Activated T-cell treated with anti-CD3 and anti-CD28 coated beads for 24 hours (primary cell): ENCODE measurements at regions not wholly inside any gene's neighbourhood (a gene's known extent, or its start where the extent isn't known, plus 50 kb on each side); places are given as distances from the start of the nearest gene placed in this dataset.
"Not testable (repeated sequence)": the region's sequence is repeated elsewhere in the genome, so short reads cannot be mapped to it uniquely, and the experiment has no call there.

Experiments
- DNase-seq: peaks from one replicate; pipeline ENCODE4 v3.0.0-alpha.2; 2020; ENCODE audit warnings: low read depth

- no peak for DNase-seq
Measured at GRCh38 chr7:25711940-25712339, 440.1 kb upstream of the NFE2L3 start.

DNA sequence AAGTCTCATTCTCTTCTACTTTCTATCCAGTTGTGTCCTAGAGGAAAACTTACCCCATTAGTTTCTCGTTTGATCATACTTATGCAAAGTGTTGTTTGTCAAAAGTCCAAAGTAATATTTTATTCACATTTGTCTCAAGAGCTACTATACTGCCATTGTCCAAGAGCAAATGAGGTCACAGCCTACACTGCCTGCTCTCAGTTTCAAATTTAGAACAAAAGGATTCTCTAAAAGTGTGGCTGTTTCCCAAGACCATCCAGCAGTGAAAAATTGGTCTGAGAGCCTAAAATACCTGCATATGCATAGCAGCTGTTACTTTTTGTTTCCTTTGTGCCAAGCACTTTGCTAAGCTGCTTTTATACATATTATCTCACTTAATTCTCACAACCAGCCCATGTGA, 439.5 kb upstream of the NFE2L3 start:
- DNase-seq, result no peak

DNA sequence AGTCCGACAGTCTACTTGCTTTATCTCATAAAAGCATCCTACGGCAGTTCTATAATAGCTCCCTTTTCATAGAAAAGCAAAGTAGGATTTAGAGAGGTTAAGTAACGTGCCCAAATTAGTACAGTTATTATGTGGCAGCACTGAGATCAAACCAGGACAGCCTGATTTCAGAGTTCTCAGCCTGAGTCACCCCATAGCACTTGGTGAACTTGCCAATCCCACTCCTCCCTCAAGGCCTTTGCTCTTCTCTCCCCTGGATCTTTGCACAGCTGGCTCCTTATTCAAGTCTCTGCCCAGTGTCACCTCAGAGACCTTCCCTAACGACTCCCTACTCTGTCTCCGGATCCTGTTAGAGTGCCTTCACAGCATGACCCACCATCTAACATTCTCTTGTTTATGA, 438.0 kb upstream of the NFE2L3 start:
- DNase-seq, result no peak

DNA sequence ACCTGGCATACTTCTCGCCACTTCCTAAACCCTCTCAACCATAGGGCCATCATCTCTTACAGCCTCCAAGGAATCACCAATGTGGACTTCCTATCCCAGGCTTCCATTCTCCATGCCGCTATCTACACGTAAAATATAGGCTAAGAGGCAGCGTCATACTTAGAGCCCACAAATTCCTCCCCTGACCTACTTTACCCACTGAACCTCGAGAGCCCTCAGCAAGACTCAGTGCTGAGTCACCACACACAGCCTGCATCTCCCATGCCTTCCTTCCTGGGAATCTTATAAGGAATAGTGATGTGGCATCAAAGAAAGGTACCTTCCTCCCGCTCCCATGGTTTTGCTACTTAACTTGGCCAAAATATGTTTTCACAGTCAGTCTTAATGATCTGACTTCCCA, 435.6 kb upstream of the NFE2L3 start:
- no peak for DNase-seq

GRCh38 chr7:25718596-25718995, 433.4 kb upstream of the NFE2L3 start:
- no peak for DNase-seq

DNA sequence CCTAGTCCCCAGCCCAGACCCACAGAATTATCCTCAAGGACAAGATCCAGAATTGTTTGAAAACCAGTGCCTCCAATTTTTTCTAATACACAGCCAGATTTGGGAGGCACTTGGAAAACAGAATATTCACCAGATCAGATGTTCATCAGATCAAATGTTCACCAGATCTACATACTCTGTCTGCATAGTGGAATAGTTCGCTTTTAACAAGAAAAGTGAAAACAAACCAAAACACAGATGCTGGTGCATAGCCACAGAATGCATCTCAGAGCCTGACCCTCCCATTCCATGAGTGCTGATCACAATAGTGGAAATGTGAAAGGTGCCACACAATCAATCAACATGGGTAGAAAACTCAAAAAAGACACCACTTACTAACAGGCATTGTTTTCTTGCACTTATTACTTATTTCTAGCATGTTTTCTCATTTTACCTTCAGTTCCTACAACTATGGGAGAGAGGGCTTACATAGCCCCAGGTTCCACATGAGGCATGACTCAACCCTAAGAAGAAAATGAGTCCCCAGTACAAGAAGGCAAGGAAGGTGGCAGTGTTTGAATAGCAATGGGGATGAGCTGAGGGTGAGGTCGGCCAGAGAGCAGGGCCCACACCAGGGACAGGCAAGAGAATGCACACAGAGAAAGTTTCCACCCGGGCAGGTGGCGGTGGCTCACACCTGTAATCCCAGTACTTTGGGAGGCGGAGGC, 432.7 kb upstream of the NFE2L3 start:
- DNase-seq, result no peak

- no peak for DNase-seq
Measured at GRCh38 chr7:25720427-25720826, 431.6 kb upstream of the NFE2L3 start.

DNA sequence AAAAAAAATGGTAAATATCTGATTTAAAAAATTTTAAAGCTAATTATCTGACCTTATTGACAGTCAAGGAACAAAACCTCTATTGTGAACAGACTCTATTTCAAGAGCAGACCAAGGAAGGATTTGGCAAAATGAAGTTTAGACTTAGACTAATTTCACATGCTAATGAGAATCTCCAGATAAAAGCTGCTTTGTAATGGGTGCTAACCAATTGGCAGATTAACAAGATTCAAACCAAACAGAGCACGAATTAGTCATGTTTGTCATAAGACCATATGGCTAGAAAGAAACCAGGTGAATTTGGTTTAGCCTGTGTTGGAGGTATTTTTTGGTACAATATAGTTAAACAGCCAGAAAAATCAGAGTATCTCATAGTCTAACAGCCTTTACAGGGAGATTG, 429.1 kb upstream of the NFE2L3 start:
- DNase-seq, result no peak

- DNase-seq, result no peak
Measured at GRCh38 chr7:25725451-25725850, 426.5 kb upstream of the NFE2L3 start.

- no peak for DNase-seq
Measured at GRCh38 chr7:25726170-25726780, 425.7 kb upstream of the NFE2L3 start.

GRCh38 chr7:25726781-25727311, 425.2 kb upstream of the NFE2L3 start:
- DNase-seq, result no peak

- no peak for DNase-seq
Measured at GRCh38 chr7:25727446-25727845, 424.6 kb upstream of the NFE2L3 start.

DNA sequence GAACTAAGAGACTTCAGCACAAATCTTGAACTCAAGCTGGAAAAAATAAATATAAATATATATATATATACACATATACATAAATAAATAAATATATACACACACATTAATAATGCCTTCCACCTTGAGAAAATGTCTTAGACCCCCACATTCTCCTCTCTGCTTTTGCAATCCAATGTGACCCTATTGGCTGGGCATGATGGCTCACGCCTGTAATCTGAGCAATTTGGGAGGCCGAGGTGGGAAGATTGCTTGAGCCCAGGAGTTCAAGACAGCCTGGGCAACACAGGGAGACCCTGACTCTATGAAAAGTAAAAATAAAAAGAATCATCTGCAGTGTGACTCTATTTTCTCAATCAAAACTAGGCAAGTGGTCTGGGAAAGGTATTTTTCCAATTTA, 424.1 kb upstream of the NFE2L3 start:
- DNase-seq, result no peak

DNA sequence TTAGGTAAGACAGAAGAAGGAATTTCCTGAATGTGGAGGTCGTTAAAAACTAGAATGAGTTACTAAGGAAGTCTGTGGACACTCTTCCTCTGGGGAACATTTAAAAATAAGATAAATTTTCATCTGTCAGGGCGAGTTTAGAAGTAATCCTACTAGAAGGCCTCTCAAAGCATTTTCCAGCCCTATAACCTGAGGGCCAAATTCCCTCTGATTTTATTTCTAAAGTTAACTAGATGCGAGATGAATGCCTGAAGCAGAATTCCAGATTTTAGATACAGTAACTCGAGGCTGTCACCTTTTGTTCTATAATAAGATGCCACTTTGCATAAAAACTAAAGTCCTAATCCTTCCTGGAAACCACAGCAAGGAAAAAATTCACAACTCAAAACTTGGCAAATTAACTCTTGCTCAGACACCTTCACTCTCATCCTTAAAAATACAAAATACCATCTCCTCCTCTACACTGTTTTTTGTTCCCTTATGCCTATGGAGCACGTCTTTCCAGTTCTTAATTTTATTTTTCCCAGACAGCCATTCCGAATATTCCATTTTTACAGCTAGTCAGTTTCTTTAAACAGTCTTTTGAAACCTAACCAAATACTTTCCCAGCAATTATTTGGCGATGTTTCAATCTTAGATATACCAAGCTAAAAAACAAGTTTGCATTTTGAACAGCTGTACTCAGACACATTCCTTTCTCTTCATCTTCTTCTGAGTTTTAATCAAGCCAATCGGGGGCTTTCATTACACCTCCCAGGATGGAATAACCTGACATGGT, 420.7 kb upstream of the NFE2L3 start:
- no peak for DNase-seq

DNA sequence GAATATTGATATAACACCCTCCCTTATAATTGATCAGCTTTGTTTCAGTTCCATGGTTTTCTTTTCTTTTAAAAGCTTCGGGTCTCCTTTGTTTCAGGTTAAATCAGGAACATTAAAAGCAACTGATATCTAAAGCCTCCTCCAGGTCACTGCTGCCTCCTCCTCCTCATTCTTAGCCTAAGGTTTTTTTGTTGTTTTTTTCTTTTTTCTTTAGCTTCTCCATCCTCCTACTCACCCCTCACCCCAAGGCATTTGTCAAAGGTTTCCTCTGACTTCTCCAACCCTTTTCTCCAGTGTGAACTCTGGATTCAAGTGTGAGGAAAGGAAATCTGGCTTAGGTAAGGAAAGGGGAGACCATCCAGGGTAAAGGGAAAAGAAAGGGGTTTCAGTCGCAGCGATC, 420.2 kb upstream of the NFE2L3 start:
- no peak for DNase-seq

GRCh38 chr7:25732766-25733217, 419.2 kb upstream of the NFE2L3 start:
- no peak for DNase-seq

DNA sequence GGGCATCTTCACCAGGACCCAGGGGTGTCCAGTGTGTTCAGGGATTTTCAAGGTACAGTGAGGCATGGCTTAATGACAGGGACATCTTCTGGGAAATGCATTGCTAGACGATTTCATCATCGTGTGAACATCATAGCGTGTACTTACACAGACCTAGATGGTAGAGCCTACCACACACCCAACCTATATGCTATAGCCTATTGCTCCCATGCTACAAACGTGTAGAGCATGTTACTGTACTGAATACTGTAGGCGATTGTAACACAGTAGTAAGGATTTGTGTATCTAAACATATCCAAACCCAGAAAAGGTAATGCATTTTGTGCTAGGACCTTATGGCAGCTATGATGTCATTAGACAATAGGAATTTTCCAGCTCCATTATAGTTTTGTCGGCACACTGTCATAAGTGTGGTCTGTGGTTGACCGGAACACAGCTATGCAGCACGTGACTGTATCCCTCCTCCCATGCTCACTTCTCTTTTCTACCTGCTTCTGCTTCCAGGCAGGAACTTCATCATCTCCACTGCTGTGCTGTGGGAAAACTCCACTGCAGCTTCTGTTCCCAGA, 416.2 kb upstream of the NFE2L3 start:
- DNase-seq, result no peak

- DNase-seq, result no peak
Measured at GRCh38 chr7:25738528-25738927, 413.5 kb upstream of the NFE2L3 start.

DNA sequence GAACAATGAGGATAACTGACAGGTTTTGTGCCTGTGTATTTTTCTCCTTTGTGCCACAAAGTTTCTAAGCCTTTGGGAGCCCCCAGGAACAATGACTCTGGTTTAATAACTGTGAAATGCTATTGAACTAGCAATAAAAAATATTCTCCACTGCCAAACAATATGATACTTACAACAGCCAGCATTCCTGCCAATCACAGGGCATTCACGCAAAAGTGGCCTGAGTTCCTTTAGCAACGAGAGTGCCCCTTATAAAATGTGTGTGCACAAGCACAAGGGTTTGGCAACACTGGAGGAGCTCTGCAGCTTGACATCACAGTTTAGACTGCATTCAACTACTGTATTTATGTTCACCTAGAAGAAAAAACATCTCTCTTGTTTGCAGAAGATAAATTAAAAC, 412.9 kb upstream of the NFE2L3 start:
- DNase-seq, result no peak

- no peak for DNase-seq
Measured at GRCh38 chr7:25742316-25742715, 409.7 kb upstream of the NFE2L3 start.

GRCh38 chr7:25743670-25744451, 408.1 kb upstream of the NFE2L3 start:
- not testable (repeated sequence) for DNase-seq
